Superior temporal gyrus (tissue), 1 donor: ENCODE measurements at regions not wholly inside any gene's neighbourhood (a gene's known extent, or its start where the extent isn't known, plus 50 kb on each side); places are given as distances from the start of the nearest gene placed in this dataset.

ENCODE experiments used
- DNase-seq: peaks from one replicate; pipeline ENCODE4 v3.0.0-alpha.2; 2016; ENCODE audit errors: extremely low spot score

GRCh38 chr2:51151490-51152140, 119.7 kb upstream of the NRXN1 start:
- no peak for DNase-seq

GRCh38 chr2:51149725-51150124, 117.8 kb upstream of the NRXN1 start:
- DNase-seq = no peak

- no peak for DNase-seq
Measured at GRCh38 chr2:51145761-51146160, 113.8 kb upstream of the NRXN1 start.

DNA sequence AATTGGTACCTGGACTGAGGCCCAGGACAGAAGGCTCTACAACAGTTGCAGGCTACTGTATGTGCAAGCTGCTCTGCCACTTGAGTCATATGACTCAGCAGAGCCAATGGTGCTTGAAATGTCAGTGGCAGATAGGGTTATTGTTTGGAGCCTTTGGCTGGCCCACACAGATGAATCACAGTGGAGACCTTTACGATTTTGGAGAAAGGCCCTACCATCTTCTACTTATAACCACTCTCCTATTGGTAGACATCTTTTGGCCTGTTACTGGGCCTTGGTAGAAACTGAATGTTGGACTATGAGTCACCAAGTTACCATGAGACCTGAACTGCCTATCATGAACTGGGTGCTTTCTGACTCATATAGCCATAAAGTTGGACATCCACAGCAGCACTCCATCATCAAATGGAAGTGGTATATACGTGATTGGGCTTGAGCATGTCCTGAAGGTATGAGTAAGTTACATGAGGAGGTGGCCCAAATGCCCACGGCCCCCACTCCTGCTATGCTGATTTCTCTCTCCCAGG, 88.9 kb upstream of the NRXN1 start:
- DNase-seq = no peak

- no peak for DNase-seq
Measured at GRCh38 chr2:51111532-51111931, 79.6 kb upstream of the NRXN1 start.

DNA sequence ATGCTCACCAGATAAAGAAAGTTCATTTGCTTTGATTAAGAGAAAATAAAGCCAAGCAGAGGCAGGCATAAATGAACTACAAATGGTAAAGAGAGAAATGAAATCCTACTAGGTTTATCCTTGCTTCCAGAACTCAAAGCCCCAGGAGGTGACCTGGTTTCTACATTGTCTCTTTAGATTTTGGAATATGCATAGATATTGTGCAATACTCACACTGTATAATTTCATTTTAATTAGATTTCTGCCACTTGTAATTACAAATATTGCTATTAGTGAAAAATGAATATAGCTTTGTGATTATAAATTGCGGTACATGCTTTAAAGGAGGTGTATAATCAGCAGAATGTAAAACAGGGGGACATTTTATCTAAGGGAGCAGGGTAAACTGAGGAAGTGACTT, 76.9 kb upstream of the NRXN1 start:
- DNase-seq = no peak

DNA sequence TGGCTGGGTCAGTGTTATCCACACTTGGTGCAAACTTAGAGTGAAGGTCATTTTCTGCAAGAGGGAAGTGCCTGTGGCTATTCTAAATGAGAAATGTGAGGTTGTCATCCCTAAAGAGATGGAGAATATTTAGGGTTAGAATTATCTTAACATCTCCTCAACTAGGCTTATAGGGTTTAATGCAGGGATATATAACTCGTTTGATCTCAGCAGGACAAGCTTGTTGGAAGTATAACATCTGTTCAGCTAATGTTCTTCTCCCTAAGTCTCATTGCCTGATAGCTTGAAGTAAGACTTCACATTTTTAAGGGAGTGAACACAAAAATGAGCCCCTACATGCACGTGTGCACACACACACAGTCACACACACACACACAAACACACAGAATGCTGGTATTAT, 75.9 kb upstream of the NRXN1 start:
- DNase-seq = no peak

DNA sequence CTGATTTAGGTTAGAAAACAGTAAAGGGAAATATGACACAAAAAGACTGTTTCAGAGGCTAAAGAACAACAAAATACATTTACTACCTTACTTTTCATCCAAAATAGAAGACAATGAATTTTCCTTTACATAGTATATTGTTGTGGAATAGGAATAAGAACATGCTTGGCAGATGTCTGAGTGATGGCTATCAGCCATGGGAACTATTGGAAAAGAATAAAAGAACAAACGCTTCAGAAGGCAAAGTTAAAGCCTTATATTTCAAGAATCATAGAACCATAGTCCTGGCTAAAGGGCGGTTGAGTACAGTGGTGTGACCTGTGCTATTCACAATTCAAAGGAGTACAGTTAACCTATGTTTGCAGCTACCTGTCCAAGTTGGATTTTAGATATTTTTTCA, 73.9 kb upstream of the NRXN1 start:
- no peak for DNase-seq

- no peak for DNase-seq
Measured at GRCh38 chr2:51103205-51103604, 71.3 kb upstream of the NRXN1 start.

- no peak for DNase-seq
Measured at GRCh38 chr2:51093016-51093415, 61.1 kb upstream of the NRXN1 start.

DNA sequence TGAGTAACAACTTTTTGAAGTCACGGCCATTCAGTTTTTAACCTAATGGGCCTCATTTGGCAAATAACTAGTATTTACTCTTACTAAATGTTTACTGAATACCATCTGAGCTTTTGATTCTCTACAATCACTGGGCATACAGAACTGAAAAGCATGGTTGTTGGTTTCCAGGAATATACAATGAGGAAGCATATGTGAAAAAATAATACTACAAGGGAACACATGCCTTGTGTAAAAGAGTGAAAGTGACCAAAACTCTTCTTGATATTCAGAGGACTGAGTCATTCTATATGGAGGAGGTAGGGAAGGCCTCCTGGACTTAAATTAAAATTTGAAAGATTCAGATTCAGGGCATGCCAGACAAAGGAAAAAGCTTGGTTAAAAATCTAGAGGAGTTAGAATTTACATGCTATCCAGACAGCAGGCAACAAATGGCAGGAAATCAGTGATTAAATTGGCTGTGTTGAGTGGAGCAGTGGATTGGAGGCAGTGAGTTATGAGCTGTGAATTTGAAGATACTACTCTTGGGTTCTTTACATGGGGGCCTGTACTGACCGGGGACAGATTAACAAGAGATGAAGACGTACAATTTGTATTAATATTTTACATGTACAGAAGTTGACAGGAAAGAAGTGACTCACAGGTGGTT, 53.6 kb upstream of the NRXN1 start:
- DNase-seq = no peak

DNA sequence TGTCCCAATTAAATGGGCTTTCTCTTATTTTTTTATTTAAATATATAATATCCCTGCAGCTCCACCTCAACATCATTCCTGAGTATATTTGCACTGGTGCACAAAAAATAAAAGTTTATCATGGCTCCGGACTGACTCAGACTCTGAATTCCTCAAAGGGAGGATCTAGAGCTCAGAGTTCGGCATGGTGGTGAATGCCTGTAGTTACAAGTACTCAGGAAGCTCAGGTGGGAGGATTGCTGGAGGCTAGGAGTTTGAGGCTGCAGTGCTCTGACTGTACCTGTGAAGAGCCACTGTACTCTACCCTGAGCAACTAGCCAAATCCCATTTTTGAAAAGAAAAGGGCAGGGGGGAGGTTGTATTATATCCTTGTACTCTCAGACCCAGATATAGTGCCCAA, 52.8 kb upstream of the NRXN1 start:
- no peak for DNase-seq
